ENCODE measurements at regions not wholly inside any gene's neighbourhood (a gene's known extent, or its start where the extent isn't known, plus 50 kb on each side); places are given as distances from the start of the nearest gene placed in this dataset.

GRCh38 chr15:62945063-62945462 lies 97.5 kb upstream of the TPM1 start:
- no peak for TF ChIP-seq CTCF (IDR thresholded peaks at IDR 0.05)
- TF ChIP-seq POLR2A (IDR thresholded peaks at IDR 0.05), result no peak

All from body of pancreas (tissue), 4 donors.